Inferior parietal cortex (tissue), 1 donor: ENCODE measurements at regions not wholly inside any gene's neighbourhood (a gene's known extent, or its start where the extent isn't known, plus 50 kb on each side); places are given as distances from the start of the nearest gene placed in this dataset.

ENCODE experiments used
- DNase-seq: peaks from one replicate; pipeline ENCODE4 v3.0.0-alpha.2; 2016; ENCODE audit errors: extremely low spot score

GRCh38 chr16:85326113-85326793 lies 214.0 kb upstream of the CIBAR2 start:
- no peak for DNase-seq

GRCh38 chr16:85326794-85327181 lies 214.5 kb upstream of the CIBAR2 start:
- no peak for DNase-seq

- no peak for DNase-seq
Observed at GRCh38 chr16:85327731-85328675, 215.7 kb upstream of the CIBAR2 start.

GRCh38 chr16:85328676-85329058 lies 216.4 kb upstream of the CIBAR2 start:
- DNase-seq, result no peak

GRCh38 chr16:85329059-85329812 lies 217.0 kb upstream of the CIBAR2 start:
- DNase-seq, result no peak

- DNase-seq, result no peak
Observed at GRCh38 chr16:85330006-85330693, 217.9 kb upstream of the CIBAR2 start.

- peak; percentile 50 for DNase-seq
Observed at GRCh38 chr16:85330694-85331188, 218.5 kb upstream of the CIBAR2 start.

GRCh38 chr16:85331688-85332087 lies 219.4 kb upstream of the CIBAR2 start:
- no peak for DNase-seq

- DNase-seq, result no peak
Observed at GRCh38 chr16:85332175-85332574, 219.9 kb upstream of the CIBAR2 start.

GRCh38 chr16:85333337-85333736 lies 221.1 kb upstream of the CIBAR2 start:
- no peak for DNase-seq

- no peak for DNase-seq
Observed at GRCh38 chr16:85333744-85334640, 221.7 kb upstream of the CIBAR2 start.

- no peak for DNase-seq
Observed at GRCh38 chr16:85334718-85335583, 222.7 kb upstream of the CIBAR2 start.

- no peak for DNase-seq
Observed at GRCh38 chr16:85335584-85336491, 223.6 kb upstream of the CIBAR2 start.

- no peak for DNase-seq
Observed at GRCh38 chr16:85337910-85338637, 225.8 kb upstream of the CIBAR2 start.

- no peak for DNase-seq
Observed at GRCh38 chr16:85338638-85338982, 226.3 kb upstream of the CIBAR2 start.

- DNase-seq, result no peak
Observed at GRCh38 chr16:85338989-85339685, 226.9 kb upstream of the CIBAR2 start.
